ENCODE measurements at regions not wholly inside any gene's neighbourhood (a gene's known extent, or its start where the extent isn't known, plus 50 kb on each side); places are given as distances from the start of the nearest gene placed in this dataset.

- no peak overlapping the region for H3K4me3 ChIP-seq (ENCODE audit: low read depth, low read length)
- no peak for DNase-seq
- no peak for TF ChIP-seq CTCF (IDR thresholded peaks at IDR 0.05; ENCODE audit: low read depth, low read length, missing control alignments)
- no peaks in the 10 kb centered on the region for H3K27me3 ChIP-seq (replicated peaks)
- H3K36me3 ChIP-seq (replicated peaks) = no peaks in the 10 kb centered on the region
- in situ Hi-C loops (cut with HindIII; ENCODE audit: low pct_ligation_motif_present, low sequenced_read_pairs) = no loop called here
- no peak overlapping the region for H3K27ac ChIP-seq
Observed at GRCh38 chr9:12085399-12085798, 607.8 kb upstream of the TYRP1 start.

- in situ Hi-C loops (cut with HindIII; ENCODE audit: low pct_ligation_motif_present, low sequenced_read_pairs) = no loop called here
- H3K27me3 ChIP-seq (replicated peaks) = no peaks in the 10 kb centered on the region
- DNase-seq = no peak
- no peak overlapping the region for H3K27ac ChIP-seq
- TF ChIP-seq CTCF (IDR thresholded peaks at IDR 0.05; ENCODE audit: low read depth, low read length, missing control alignments) = no peak
- no peak overlapping the region for H3K4me3 ChIP-seq (ENCODE audit: low read depth, low read length)
- no peaks in the 10 kb centered on the region for H3K36me3 ChIP-seq (replicated peaks)
Observed at GRCh38 chr9:12091865-12092527, 601.2 kb upstream of the TYRP1 start.

GRCh38 chr9:12094046-12094445 lies 599.1 kb upstream of the TYRP1 start:
- no peaks in the 10 kb centered on the region for H3K36me3 ChIP-seq (replicated peaks)
- no peak for DNase-seq
- no peak for TF ChIP-seq CTCF (IDR thresholded peaks at IDR 0.05; ENCODE audit: low read depth, low read length, missing control alignments)
- in situ Hi-C loops (cut with HindIII; ENCODE audit: low pct_ligation_motif_present, low sequenced_read_pairs) = no loop called here
- H3K4me3 ChIP-seq (ENCODE audit: low read depth, low read length) = no peak overlapping the region
- H3K27me3 ChIP-seq (replicated peaks) = no peaks in the 10 kb centered on the region
- no peak overlapping the region for H3K27ac ChIP-seq

GRCh38 chr9:12095931-12096330 lies 597.3 kb upstream of the TYRP1 start:
- in situ Hi-C loops (cut with HindIII; ENCODE audit: low pct_ligation_motif_present, low sequenced_read_pairs) = no loop called here
- no peaks in the 10 kb centered on the region for H3K27me3 ChIP-seq (replicated peaks)
- no peak overlapping the region for H3K4me3 ChIP-seq (ENCODE audit: low read depth, low read length)
- H3K27ac ChIP-seq = no peak overlapping the region
- DNase-seq = no peak
- no peaks in the 10 kb centered on the region for H3K36me3 ChIP-seq (replicated peaks)
- no peak for TF ChIP-seq CTCF (IDR thresholded peaks at IDR 0.05; ENCODE audit: low read depth, low read length, missing control alignments)

- Histone ChIP-seq H3K27ac (no peak overlapping the region), H3K27me3 (replicated peaks) (no peaks in the 10 kb centered on the region), H3K4me3 (ENCODE audit: low read depth, low read length) (no peak overlapping the region), H3K36me3 (replicated peaks) (no peaks in the 10 kb centered on the region)
- in situ Hi-C loops (cut with HindIII; ENCODE audit: low pct_ligation_motif_present, low sequenced_read_pairs) = no loop called here
- no peak for DNase-seq
- no peak for TF ChIP-seq CTCF (IDR thresholded peaks at IDR 0.05; ENCODE audit: low read depth, low read length, missing control alignments)
Observed at GRCh38 chr9:12133416-12133815, 559.8 kb upstream of the TYRP1 start.

- no peaks in the 10 kb centered on the region for H3K36me3 ChIP-seq (replicated peaks)
- no peak overlapping the region for H3K27ac ChIP-seq
- in situ Hi-C loops (cut with HindIII; ENCODE audit: low pct_ligation_motif_present, low sequenced_read_pairs) = no loop called here
- no peaks in the 10 kb centered on the region for H3K27me3 ChIP-seq (replicated peaks)
- DNase-seq = no peak
- TF ChIP-seq CTCF (IDR thresholded peaks at IDR 0.05; ENCODE audit: low read depth, low read length, missing control alignments) = no peak
- no peak overlapping the region for H3K4me3 ChIP-seq (ENCODE audit: low read depth, low read length)
Observed at GRCh38 chr9:12141422-12141821, 551.8 kb upstream of the TYRP1 start.
